HEK293T (cell line): ENCODE measurements at regions not wholly inside any gene's neighbourhood (a gene's known extent, or its start where the extent isn't known, plus 50 kb on each side); places are given as distances from the start of the nearest gene placed in this dataset.

ENCODE experiments used
- FOXA1 ChIP-seq: fragments of 450-650 bp; IDR thresholded peaks from 2 replicates; pipeline ENCODE4 v1.6.1; 2016; ENCODE audit warnings: mild to moderate bottlenecking
- HDGF ChIP-seq: fragments of 450-650 bp; IDR thresholded peaks from 2 replicates; pipeline ENCODE4 v1.6.1; 2017; ENCODE audit warnings: antibody characterized with exemption, borderline replicate concordance
- L3MBTL2 ChIP-seq: fragments of 450-650 bp; conservative IDR thresholded peaks from 2 replicates; pipeline ENCODE4 v1.6.1; 2016; ENCODE audit warnings: mild to moderate bottlenecking
- SP1 ChIP-seq: fragments of 450-650 bp; IDR thresholded peaks from 2 replicates; pipeline ENCODE4 v1.6.1; 2017
- SUZ12 ChIP-seq: fragments of 450-650 bp; IDR thresholded peaks from 2 replicates; pipeline ENCODE4 v1.6.1; 2016; ENCODE audit warnings: mild to moderate bottlenecking
- TF ChIP-seq, protein P1 (sequence below): fragments of 450-650 bp; IDR thresholded peaks from 2 replicates; pipeline ENCODE4 v1.6.1; 2016

DNA sequence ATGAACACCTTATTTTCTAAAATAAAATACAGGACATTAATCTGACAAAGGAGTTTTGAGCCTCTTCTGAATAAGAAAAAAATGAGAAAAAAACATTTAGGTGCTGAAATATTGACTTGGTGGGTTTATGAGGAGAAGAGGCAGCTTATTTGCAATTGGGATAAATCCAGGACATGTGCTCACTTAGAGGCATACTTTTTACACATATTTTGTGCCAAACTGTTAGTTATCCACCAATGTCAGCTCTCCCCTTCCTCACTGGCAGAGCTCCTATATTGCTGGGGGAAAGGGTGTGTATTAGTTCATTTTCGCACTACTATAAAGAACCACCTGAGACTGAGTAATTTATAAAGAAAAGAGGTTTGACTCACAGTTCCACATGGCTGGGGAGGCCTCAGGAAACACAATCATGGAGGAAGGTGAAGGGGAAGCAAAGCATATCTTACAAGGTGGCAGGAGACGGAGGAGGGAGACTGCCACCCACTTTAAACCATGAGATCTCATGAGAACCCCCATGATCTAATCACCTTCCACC is 135.4 kb upstream of the EGLN3 start:
- no peak for TF ChIP-seq HDGF
- no peak for TF ChIP-seq FOXA1
- no peak for TF ChIP-seq L3MBTL2
- TF ChIP-seq, protein P1, sequence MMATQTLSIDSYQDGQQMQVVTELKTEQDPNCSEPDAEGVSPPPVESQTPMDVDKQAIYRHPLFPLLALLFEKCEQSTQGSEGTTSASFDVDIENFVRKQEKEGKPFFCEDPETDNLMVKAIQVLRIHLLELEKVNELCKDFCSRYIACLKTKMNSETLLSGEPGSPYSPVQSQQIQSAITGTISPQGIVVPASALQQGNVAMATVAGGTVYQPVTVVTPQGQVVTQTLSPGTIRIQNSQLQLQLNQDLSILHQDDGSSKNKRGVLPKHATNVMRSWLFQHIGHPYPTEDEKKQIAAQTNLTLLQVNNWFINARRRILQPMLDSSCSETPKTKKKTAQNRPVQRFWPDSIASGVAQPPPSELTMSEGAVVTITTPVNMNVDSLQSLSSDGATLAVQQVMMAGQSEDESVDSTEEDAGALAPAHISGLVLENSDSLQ, result no peak
- TF ChIP-seq SP1, result no peak
- TF ChIP-seq SUZ12, result no peak
